ENCODE measurements at regions not wholly inside any gene's neighbourhood (a gene's known extent, or its start where the extent isn't known, plus 50 kb on each side); places are given as distances from the start of the nearest gene placed in this dataset.

GRCh38 chr6:41451515-41452163, 94.5 kb upstream of the FOXP4 start:
- Mint-ChIP-seq H3K9me3 (no peaks in the 10 kb centered on the region), H3K27ac (no peak overlapping the region), H3K4me3 (no peak overlapping the region), H3K27me3 (peaks cover 5% of the 10 kb centered on the region), H3K4me1 (no peaks in the 10 kb centered on the region), H3K36me3 (ENCODE audit: low read depth) (no peaks in the 10 kb centered on the region)
- no peak for ATAC-seq
- no peak for DNase-seq

- no peak overlapping the region for H3K4me3 Mint-ChIP-seq
- no peaks in the 10 kb centered on the region for H3K4me1 Mint-ChIP-seq
- H3K27ac Mint-ChIP-seq: no peak overlapping the region
- no peaks in the 10 kb centered on the region for H3K36me3 Mint-ChIP-seq (ENCODE audit: low read depth)
- DNase-seq: no peak
- no peaks in the 10 kb centered on the region for H3K9me3 Mint-ChIP-seq
- ATAC-seq: no peak
- H3K27me3 Mint-ChIP-seq: peaks cover 5% of the 10 kb centered on the region
These were observed 93.4 kb upstream of the FOXP4 start for GRCh38 chr6:41452763-41453162.

DNA sequence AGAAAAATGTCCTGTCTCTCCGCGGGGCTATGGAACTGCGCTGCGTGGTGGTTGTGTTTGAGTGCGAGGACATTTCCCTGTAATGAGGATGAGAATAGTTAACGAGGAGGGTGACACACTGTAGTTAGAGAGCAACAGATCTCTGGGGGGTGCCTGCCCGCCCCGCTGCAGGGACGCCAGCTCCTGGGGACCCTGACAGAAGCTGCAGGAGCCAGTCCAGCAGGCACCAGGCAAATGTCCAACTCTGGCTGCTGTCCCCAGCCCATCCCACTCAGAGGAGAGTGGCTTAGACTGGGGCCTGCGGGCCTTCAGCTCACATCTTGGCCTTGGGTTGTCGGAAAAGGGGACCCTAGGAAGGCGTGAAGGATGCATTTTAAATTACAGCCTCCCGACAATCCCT, 92.9 kb upstream of the FOXP4 start:
- no peak overlapping the region for H3K27ac Mint-ChIP-seq
- peaks cover 5% of the 10 kb centered on the region for H3K27me3 Mint-ChIP-seq
- DNase-seq: no peak

GRCh38 chr6:41454189-41454789, 91.9 kb upstream of the FOXP4 start:
- no peak for DNase-seq
- Mint-ChIP-seq H3K4me3 (no peak overlapping the region), H3K9me3 (no peaks in the 10 kb centered on the region), H3K4me1 (no peaks in the 10 kb centered on the region), H3K36me3 (ENCODE audit: low read depth) (no peaks in the 10 kb centered on the region), H3K27me3 (peaks cover 5% of the 10 kb centered on the region), H3K27ac (no peak overlapping the region)
- ATAC-seq: no peak

More for the DNA sequence above, 92.9 kb upstream of the FOXP4 start:
- ATAC-seq: no peak
- Mint-ChIP-seq H3K4me3 (no peak overlapping the region), H3K9me3 (no peaks in the 10 kb centered on the region), H3K36me3 (ENCODE audit: low read depth) (no peaks in the 10 kb centered on the region), H3K4me1 (no peaks in the 10 kb centered on the region)

- DNase-seq (no peak), ATAC-seq (no peak)
- Mint-ChIP-seq H3K27me3 (peaks cover 6% of the 10 kb centered on the region), H3K4me3 (no peak overlapping the region), H3K27ac (no peak overlapping the region), H3K4me1 (no peaks in the 10 kb centered on the region), H3K9me3 (no peaks in the 10 kb centered on the region), H3K36me3 (ENCODE audit: low read depth) (no peaks in the 10 kb centered on the region)
These were observed 90.8 kb upstream of the FOXP4 start for GRCh38 chr6:41455410-41455809.

GRCh38 chr6:41455818-41456217, 90.4 kb upstream of the FOXP4 start:
- H3K36me3 Mint-ChIP-seq (ENCODE audit: low read depth): no peaks in the 10 kb centered on the region
- no peaks in the 10 kb centered on the region for H3K4me1 Mint-ChIP-seq
- no peak for ATAC-seq

DNA sequence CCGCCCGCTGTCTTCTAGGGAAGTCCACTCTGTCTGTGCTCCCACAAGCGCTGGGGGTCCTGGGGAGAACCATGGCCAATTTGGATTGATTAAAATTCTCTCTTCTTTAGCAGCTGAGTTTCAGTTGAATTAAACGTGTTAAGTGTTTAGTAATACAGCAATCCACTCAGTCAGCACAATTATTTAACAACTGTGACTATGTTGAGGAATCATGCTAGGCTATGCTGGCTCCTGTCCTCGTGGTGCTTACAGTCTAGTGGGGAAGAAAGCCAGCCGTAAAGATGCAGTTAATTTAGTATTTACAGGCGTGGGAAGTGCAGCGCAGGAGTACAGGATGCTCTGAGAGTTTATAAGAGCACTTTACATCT, 88.9 kb upstream of the FOXP4 start:
- no peaks in the 10 kb centered on the region for H3K4me1 Mint-ChIP-seq
- H3K9me3 Mint-ChIP-seq: no peaks in the 10 kb centered on the region
- DNase-seq: no peak
- H3K27me3 Mint-ChIP-seq: peaks cover 10% of the 10 kb centered on the region
- H3K27ac Mint-ChIP-seq: no peak overlapping the region
- no peak for ATAC-seq
- no peak overlapping the region for H3K4me3 Mint-ChIP-seq
- no peaks in the 10 kb centered on the region for H3K36me3 Mint-ChIP-seq (ENCODE audit: low read depth)

More at GRCh38 chr6:41455818-41456217, 90.4 kb upstream of the FOXP4 start:
- Mint-ChIP-seq H3K27me3 (peaks cover 7% of the 10 kb centered on the region), H3K4me3 (no peak overlapping the region), H3K27ac (no peak overlapping the region), H3K9me3 (no peaks in the 10 kb centered on the region)
- no peak for DNase-seq

- DNase-seq (no peak), ATAC-seq (no peak)
- no peaks in the 10 kb centered on the region for H3K9me3 Mint-ChIP-seq
- H3K4me1 Mint-ChIP-seq: no peaks in the 10 kb centered on the region
- no peaks in the 10 kb centered on the region for H3K36me3 Mint-ChIP-seq (ENCODE audit: low read depth)
- peaks cover 14% of the 10 kb centered on the region for H3K27me3 Mint-ChIP-seq
- no peak overlapping the region for H3K27ac Mint-ChIP-seq
- no peak overlapping the region for H3K4me3 Mint-ChIP-seq
These were observed 86.4 kb upstream of the FOXP4 start for GRCh38 chr6:41459738-41460137.

DNA sequence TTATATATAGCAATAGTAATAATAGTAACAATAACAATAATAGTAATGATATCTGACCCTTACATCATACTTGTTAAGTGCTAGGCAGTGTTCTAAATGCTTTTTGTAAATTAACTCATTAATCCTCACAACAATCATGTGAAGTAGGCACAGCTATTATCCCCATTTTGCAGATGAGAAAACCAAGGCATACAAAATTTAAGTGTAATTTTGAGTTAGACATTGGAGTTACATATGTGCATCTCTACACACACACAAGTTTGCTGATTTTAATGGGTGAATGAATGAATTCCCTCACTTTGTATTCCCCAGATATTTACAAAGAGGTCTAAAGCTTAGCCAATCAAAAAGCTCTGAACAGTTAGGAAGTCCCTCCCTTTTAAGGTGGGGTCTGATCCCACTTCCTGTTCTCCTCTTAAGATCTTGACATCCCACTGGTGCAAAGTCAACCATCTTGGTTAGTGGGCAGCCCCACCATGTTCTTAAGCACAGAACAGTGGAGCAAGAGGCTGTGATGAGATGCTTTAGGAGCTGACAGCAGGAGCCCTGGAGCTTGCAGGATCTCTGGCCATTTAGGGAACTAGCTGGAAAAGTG, 85.3 kb upstream of the FOXP4 start:
- no peak overlapping the region for H3K27ac Mint-ChIP-seq
- H3K4me3 Mint-ChIP-seq: no peak overlapping the region
- no peaks in the 10 kb centered on the region for H3K9me3 Mint-ChIP-seq
- no peaks in the 10 kb centered on the region for H3K4me1 Mint-ChIP-seq
- DNase-seq: no peak
- H3K27me3 Mint-ChIP-seq: peaks cover 22% of the 10 kb centered on the region
- no peaks in the 10 kb centered on the region for H3K36me3 Mint-ChIP-seq (ENCODE audit: low read depth)
- ATAC-seq: no peak

GRCh38 chr6:41462033-41462432, 84.1 kb upstream of the FOXP4 start:
- ATAC-seq (no peak), DNase-seq (no peak)
- peaks cover 32% of the 10 kb centered on the region for H3K27me3 Mint-ChIP-seq
- H3K4me3 Mint-ChIP-seq: no peak overlapping the region
- no peaks in the 10 kb centered on the region for H3K36me3 Mint-ChIP-seq (ENCODE audit: low read depth)
- no peaks in the 10 kb centered on the region for H3K4me1 Mint-ChIP-seq
- H3K9me3 Mint-ChIP-seq: no peaks in the 10 kb centered on the region
- H3K27ac Mint-ChIP-seq: no peak overlapping the region

GRCh38 chr6:41463062-41463930, 82.9 kb upstream of the FOXP4 start:
- ATAC-seq: no peak

DNA sequence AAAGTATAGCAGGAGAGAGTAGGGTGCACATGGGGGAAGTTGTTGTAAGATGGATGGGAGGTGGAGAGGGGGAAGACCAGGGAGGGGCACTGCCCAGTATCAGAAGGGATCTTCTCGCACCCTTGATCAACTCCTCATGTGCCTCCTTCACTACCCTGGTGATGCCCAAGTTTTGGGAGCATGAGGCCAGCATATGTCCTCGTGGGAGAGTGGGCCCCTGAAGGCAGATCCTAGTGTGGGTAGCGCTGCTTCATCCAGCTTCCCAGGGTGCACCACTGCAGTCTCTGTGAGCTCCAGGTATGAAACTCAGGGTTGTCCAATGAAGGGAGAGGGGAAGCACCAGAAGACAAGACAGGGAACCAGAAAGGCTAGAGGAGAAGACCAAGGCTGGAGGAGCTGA, 82.2 kb upstream of the FOXP4 start:
- no peak for DNase-seq
- Mint-ChIP-seq H3K36me3 (ENCODE audit: low read depth) (no peaks in the 10 kb centered on the region), H3K27ac (no peak overlapping the region), H3K27me3 (peaks cover 44% of the 10 kb centered on the region), H3K9me3 (no peaks in the 10 kb centered on the region), H3K4me1 (no peaks in the 10 kb centered on the region), H3K4me3 (no peak overlapping the region)
- ATAC-seq: no peak

More at GRCh38 chr6:41463062-41463930, 82.9 kb upstream of the FOXP4 start:
- no peaks in the 10 kb centered on the region for H3K4me1 Mint-ChIP-seq
- H3K36me3 Mint-ChIP-seq (ENCODE audit: low read depth): no peaks in the 10 kb centered on the region
- H3K4me3 Mint-ChIP-seq: no peak overlapping the region
- peaks cover 39% of the 10 kb centered on the region for H3K27me3 Mint-ChIP-seq
- DNase-seq: peak; percentile 37
- H3K27ac Mint-ChIP-seq: no peak overlapping the region
- no peaks in the 10 kb centered on the region for H3K9me3 Mint-ChIP-seq

GRCh38 chr6:41464481-41464880, 81.7 kb upstream of the FOXP4 start:
- no peaks in the 10 kb centered on the region for H3K36me3 Mint-ChIP-seq (ENCODE audit: low read depth)
- H3K9me3 Mint-ChIP-seq: no peaks in the 10 kb centered on the region
- no peak overlapping the region for H3K4me3 Mint-ChIP-seq
- H3K27ac Mint-ChIP-seq: no peak overlapping the region
- no peak for ATAC-seq
- no peak for DNase-seq
- peaks cover 48% of the 10 kb centered on the region for H3K27me3 Mint-ChIP-seq
- no peaks in the 10 kb centered on the region for H3K4me1 Mint-ChIP-seq

DNA sequence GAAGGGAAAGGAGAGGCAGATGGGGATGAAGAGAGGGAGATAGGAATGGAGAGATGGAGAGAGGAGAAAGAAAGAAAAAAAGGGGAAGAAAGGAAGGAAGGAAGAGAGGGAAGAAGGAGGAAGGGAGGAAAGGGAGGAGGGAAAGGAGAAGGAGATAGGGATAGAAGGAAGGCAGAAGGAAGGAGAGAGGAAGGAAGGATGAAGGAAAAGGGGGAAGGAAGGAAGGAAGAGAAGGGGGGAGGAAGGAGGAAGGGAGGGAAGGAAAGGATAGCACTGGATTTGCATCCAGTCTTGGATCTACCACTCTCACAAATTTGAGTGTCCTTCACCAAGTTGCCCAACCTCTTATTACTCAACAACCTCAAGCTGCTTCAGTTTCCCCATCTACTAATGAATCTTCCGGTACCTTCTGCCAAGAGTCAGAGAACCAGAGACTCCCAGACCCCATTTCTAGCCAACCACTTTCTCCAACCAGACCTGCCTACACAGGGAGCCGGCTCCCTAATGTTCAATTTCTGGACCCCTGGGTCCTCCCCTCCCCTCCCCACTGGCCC, 79.7 kb upstream of the FOXP4 start:
- DNase-seq: no peak
- Mint-ChIP-seq H3K27ac (no peak overlapping the region), H3K36me3 (ENCODE audit: low read depth) (no peaks in the 10 kb centered on the region), H3K9me3 (no peaks in the 10 kb centered on the region), H3K4me1 (peaks cover 8% of the 10 kb centered on the region), H3K4me3 (no peak overlapping the region), H3K27me3 (peaks cover 61% of the 10 kb centered on the region)
- no peak for ATAC-seq
